ENCODE measurements at regions not wholly inside any gene's neighbourhood (a gene's known extent, or its start where the extent isn't known, plus 50 kb on each side); places are given as distances from the start of the nearest gene placed in this dataset.

GRCh38 chr13:106385654-106386053, 149.8 kb downstream of the EFNB2 start:
- TF ChIP-seq CTCF (IDR thresholded peaks at IDR 0.05) (no peak), POLR2A (IDR thresholded peaks at IDR 0.05) (no peak)

Data from right lobe of liver (tissue), 4 donors.